GM12872 (cell line): ENCODE measurements at regions not wholly inside any gene's neighbourhood (a gene's known extent, or its start where the extent isn't known, plus 50 kb on each side); places are given as distances from the start of the nearest gene placed in this dataset.

ENCODE experiments used
- TF ChIP-seq, protein P1 (sequence below): IDR thresholded peaks from 3 replicates; pipeline ENCODE4 v1.5.1; 2011; ENCODE audit warnings: low read depth, mild to moderate bottlenecking, low read length, moderate library complexity; ENCODE audit not compliant: insufficient read depth

DNA sequence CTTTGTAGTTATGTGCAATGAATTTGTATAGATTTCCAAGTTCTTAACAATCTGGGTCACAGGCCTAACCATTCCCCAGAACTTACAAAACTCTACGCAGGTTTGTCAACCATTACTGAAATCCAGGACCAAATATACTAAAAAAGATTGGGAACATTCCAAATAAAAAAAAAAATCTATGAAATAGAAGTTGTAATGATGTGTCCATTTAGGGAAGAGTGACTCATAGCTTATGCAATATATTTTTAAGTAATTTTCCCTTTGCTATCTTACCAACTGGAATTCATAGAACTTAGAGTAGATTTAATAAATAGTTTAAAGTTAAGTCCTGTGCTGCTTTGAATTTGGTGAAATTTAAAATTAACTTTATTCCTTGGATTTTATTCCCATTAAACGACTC is 393.2 kb downstream of the PMP22 start:
- TF ChIP-seq, protein P1, sequence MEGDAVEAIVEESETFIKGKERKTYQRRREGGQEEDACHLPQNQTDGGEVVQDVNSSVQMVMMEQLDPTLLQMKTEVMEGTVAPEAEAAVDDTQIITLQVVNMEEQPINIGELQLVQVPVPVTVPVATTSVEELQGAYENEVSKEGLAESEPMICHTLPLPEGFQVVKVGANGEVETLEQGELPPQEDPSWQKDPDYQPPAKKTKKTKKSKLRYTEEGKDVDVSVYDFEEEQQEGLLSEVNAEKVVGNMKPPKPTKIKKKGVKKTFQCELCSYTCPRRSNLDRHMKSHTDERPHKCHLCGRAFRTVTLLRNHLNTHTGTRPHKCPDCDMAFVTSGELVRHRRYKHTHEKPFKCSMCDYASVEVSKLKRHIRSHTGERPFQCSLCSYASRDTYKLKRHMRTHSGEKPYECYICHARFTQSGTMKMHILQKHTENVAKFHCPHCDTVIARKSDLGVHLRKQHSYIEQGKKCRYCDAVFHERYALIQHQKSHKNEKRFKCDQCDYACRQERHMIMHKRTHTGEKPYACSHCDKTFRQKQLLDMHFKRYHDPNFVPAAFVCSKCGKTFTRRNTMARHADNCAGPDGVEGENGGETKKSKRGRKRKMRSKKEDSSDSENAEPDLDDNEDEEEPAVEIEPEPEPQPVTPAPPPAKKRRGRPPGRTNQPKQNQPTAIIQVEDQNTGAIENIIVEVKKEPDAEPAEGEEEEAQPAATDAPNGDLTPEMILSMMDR = no peak

DNA sequence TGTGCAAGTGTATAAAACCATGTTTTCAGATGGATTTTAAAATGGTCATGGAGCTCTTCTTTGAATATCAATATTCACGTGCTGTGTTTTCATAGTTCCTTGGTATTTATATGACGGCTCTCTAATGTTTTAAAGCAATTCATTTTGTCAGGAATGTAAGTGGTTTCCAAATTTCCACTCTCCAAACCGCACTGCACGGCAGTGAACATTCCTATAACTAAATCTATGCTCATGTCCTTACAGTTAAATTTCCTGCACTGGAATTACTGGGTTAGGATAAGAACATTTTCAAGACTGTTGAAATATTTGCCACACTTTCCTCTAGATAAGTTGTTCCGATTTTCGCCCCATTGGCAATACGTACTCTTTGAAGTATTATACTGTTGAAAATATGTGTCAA is 398.9 kb downstream of the PMP22 start:
- TF ChIP-seq, protein P1 = no peak

DNA sequence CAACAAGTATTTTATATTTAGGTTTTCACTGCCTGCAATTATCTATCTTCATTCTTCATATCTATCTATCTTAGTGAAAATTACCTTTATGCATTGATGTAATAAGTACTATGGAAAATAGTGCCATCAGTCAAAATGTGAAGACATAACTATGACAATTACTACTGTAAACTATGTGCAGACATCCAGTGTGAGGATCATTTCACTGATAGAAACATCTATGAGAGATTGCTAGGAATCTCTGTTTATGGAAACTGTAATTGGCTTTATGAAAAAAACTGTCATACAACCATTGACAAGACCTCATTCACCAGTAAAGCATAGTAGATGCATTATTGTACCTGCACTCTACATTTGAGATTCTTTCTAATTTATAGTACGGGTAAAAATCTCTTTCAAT is 401.0 kb downstream of the PMP22 start:
- TF ChIP-seq, protein P1 = no peak

DNA sequence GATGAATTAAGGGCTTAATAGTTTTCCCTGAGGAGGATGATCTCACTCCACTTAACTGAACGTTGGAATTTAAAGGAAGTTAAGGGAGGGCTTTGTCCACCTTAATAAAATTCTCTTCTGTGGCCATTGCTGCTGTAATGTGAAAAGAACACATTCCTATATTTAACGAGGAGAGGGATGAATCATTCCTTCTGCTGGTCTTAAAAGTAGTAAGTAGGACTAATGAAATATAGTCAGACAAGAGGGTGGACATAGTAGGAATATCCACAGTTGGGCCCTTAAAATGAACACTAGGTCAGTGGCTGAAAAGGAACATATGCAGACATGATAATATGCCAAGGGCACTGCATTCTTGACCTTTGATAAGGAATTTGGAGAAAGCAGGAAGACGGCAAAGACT is 405.6 kb downstream of the PMP22 start:
- TF ChIP-seq, protein P1 = no peak

DNA sequence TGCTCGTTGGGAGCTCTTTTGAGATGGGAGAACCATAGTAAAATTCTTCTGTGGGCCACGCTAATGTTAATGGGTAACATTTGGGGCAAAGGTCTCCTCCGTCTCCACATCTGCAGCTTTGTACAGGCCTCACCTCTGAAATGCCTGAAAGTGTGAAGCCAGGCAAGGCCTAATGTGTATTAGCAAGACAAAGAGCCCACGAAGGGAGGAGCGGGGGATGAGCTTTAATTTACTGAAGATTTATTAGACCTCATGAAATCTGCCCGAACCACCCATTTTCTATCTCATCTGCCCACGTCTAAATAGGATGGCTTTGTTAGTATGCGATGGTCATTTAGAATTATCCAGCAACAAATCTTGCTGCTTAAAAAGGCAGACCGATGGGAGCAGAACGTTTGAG is 408.9 kb downstream of the PMP22 start:
- TF ChIP-seq, protein P1 = no peak

DNA sequence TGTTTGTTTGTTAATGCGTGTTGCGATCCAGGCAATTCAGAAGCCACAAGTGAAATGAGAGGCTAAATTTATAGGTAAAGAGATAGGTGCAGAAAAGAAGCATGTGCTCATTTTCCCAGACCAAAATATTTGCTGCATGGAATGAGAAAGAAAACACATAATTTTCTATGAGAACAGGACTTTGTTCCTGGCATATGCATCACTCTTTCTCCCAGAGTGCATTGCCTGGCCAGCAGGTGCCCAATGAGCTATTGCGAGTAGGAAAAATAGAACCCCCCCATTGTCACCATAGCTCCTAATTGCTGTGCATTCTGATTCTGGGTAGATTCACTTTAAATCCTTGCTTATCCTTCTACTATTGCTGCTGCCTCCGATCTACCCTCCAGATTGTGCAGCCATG is 410.4 kb downstream of the PMP22 start:
- TF ChIP-seq, protein P1 = no peak

DNA sequence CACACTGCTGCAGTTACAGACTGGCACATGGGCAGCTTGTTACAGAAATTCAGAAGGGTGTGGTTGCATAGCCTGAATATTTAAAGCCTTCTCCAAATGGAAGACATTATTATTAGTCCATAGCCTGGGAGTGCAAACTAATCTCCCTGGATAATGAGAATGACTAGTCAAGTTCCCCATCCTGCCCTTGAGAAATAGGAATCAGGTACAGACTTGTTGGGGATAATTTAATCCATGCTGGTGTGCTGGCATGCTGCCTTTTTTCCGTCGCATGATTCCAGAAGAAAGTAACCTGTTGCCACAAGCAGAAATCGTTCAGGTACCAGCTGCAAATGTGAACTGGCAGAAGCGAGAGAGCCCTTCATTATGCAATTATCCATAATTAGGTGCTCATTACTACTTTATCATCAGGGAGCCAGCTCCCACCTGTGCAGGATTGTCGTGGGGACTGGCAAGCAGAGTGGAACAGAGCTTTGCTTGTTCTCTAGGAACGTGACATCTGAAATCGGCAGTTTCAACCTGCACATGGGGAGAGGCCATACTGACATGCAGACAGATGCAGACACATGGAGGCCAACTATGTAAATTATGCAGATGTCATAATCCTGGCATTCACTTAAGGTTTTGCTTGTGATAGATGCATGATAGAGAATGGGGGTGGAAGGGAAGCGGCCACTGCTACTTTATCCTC is 419.4 kb downstream of the PMP22 start:
- TF ChIP-seq, protein P1 = no peak
